ENCODE measurements at regions not wholly inside any gene's neighbourhood (a gene's known extent, or its start where the extent isn't known, plus 50 kb on each side); places are given as distances from the start of the nearest gene placed in this dataset.

GRCh38 chr12:25689996-25690501 is 137.0 kb upstream of the LMNTD1 start:
- Histone ChIP-seq H3K79me2 (no peaks in the 10 kb centered on the region), H2AFZ (no peak overlapping the region), H3K4me3 (ENCODE audit: low read depth, low read length) (no peak overlapping the region), H3K4me1 (no peaks in the 10 kb centered on the region), H3K9ac (no peak overlapping the region), H3K36me3 (ENCODE audit: control insufficient read depth, insufficient read depth, low read length) (no peaks in the 10 kb centered on the region), H3K27ac (no peak overlapping the region), H3K4me2 (ENCODE audit: low read length) (no peak overlapping the region), H3K9me3 (ENCODE audit: control insufficient read depth, low read length) (no peaks in the 10 kb centered on the region), H3K27me3 (ENCODE audit: control insufficient read depth, insufficient read depth, low read length) (no peaks in the 10 kb centered on the region)
- no peak for TF ChIP-seq CTCF (IDR thresholded peaks at IDR 0.05)

GRCh38 chr12:25690996-25691864 is 138.1 kb upstream of the LMNTD1 start:
- Histone ChIP-seq H2AFZ (no peak overlapping the region), H3K9ac (no peak overlapping the region), H3K4me1 (no peaks in the 10 kb centered on the region), H3K9me3 (ENCODE audit: control insufficient read depth, low read length) (no peaks in the 10 kb centered on the region), H3K36me3 (ENCODE audit: control insufficient read depth, insufficient read depth, low read length) (no peaks in the 10 kb centered on the region), H3K27me3 (ENCODE audit: control insufficient read depth, insufficient read depth, low read length) (no peaks in the 10 kb centered on the region), H3K27ac (no peak overlapping the region), H3K4me3 (ENCODE audit: low read depth, low read length) (no peak overlapping the region), H3K4me2 (ENCODE audit: low read length) (no peak overlapping the region), H3K79me2 (no peaks in the 10 kb centered on the region)
- no peak for TF ChIP-seq CTCF (IDR thresholded peaks at IDR 0.05)

- no peaks in the 10 kb centered on the region for H3K79me2 ChIP-seq
- no peaks in the 10 kb centered on the region for H3K9me3 ChIP-seq (ENCODE audit: control insufficient read depth, low read length)
- H3K4me1 ChIP-seq = no peaks in the 10 kb centered on the region
- no peak overlapping the region for H3K27ac ChIP-seq
- TF ChIP-seq CTCF (IDR thresholded peaks at IDR 0.05) = no peak
- peak overlapping the region; percentile 4 for H2AFZ ChIP-seq
- no peak overlapping the region for H3K9ac ChIP-seq
- no peak overlapping the region for H3K4me2 ChIP-seq (ENCODE audit: low read length)
- no peak overlapping the region for H3K4me3 ChIP-seq (ENCODE audit: low read depth, low read length)
- no peaks in the 10 kb centered on the region for H3K27me3 ChIP-seq (ENCODE audit: control insufficient read depth, insufficient read depth, low read length)
- no peaks in the 10 kb centered on the region for H3K36me3 ChIP-seq (ENCODE audit: control insufficient read depth, insufficient read depth, low read length)
These were observed 138.7 kb upstream of the LMNTD1 start for GRCh38 chr12:25691865-25692114.

- Histone ChIP-seq H3K4me2 (ENCODE audit: low read length) (no peak overlapping the region), H3K27ac (no peak overlapping the region), H3K36me3 (ENCODE audit: control insufficient read depth, insufficient read depth, low read length) (no peaks in the 10 kb centered on the region)
These were observed 139.3 kb upstream of the LMNTD1 start for GRCh38 chr12:25692115-25693035.

More at GRCh38 chr12:25692115-25693035, 139.3 kb upstream of the LMNTD1 start:
- H3K4me1 ChIP-seq = no peaks in the 10 kb centered on the region
- no peak for TF ChIP-seq CTCF (IDR thresholded peaks at IDR 0.05)
- no peak overlapping the region for H3K9ac ChIP-seq
- H3K79me2 ChIP-seq = no peaks in the 10 kb centered on the region
- H2AFZ ChIP-seq = peak overlapping the region; percentile 4
- H3K27me3 ChIP-seq (ENCODE audit: control insufficient read depth, insufficient read depth, low read length) = no peaks in the 10 kb centered on the region
- H3K4me3 ChIP-seq (ENCODE audit: low read depth, low read length) = no peak overlapping the region
- H3K9me3 ChIP-seq (ENCODE audit: control insufficient read depth, low read length) = no peaks in the 10 kb centered on the region
